ENCODE measurements at regions not wholly inside any gene's neighbourhood (a gene's known extent, or its start where the extent isn't known, plus 50 kb on each side); places are given as distances from the start of the nearest gene placed in this dataset.

DNA sequence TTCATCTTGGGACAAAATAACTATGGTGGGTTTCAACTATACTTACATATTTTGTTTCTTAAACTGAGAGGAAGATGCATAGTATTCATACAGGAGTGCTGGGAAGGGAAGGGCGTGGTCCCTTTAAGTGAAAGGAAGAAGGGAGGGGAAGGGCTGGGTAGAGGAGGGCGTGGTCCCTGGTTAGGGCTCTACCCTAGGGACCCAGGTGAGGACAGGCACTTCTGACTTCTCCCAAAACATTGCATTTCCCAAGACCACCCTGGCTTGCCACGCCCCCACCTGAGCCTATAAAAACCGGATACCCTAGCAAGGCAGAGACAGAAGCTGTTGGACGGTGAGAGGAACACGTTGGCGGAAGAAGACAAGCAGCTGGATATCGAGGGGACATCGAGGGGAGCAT is 157.6 kb upstream of the PLXNA4 start:
- H3K4me1 ChIP-seq (ENCODE audit: control insufficient read depth, insufficient read depth, low read length), result no peaks in the 10 kb centered on the region
- H3K27ac ChIP-seq (ENCODE audit: low read depth, low read length), result no peak overlapping the region
- H3K9ac ChIP-seq (ENCODE audit: low read length), result no peak overlapping the region
- H3K9me3 ChIP-seq (ENCODE audit: control insufficient read depth, insufficient read depth, low read depth, low read length), result no peaks in the 10 kb centered on the region
- no peak overlapping the region for H3K4me3 ChIP-seq (ENCODE audit: low read depth, low read length)
- H3K36me3 ChIP-seq (ENCODE audit: control insufficient read depth, insufficient read depth, low read length), result no peaks in the 10 kb centered on the region
- H3K27me3 ChIP-seq (ENCODE audit: control insufficient read depth, insufficient read depth, low read length), result peaks cover under 1% of the 10 kb centered on the region; the same call in 1 of the 2 replicates

DNA sequence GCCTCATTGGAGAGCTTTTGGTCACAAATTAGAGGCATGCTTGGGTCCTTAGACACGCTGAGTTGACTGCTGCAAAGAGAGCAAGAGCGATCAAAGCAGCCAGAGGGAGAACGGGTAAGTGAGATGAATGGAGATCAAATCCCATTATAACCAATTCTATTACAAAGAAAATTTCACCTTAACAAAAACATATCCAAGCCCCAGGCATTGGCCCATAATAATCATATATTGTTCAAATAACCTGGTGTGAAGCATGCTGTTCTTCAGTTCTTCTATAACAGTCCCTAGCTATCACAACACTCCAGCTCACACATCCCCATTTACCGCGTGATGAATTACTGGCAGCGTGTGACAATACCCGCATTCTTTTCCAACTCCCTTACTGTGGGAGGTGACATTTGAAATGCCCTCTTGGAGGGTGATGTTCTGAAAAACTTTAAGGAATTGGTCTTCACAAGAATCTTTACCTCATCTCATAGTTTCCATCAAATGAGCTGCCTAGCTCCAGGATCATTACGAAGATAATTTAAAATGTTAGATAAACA is 156.1 kb upstream of the PLXNA4 start:
- Histone ChIP-seq H3K9me3 (ENCODE audit: control insufficient read depth, insufficient read depth, low read depth, low read length) (no peaks in the 10 kb centered on the region), H3K4me1 (ENCODE audit: control insufficient read depth, insufficient read depth, low read length) (no peaks in the 10 kb centered on the region), H3K27me3 (ENCODE audit: control insufficient read depth, insufficient read depth, low read length) (no peaks in the 10 kb centered on the region; the same call in 1 of the 2 replicates), H3K4me3 (ENCODE audit: low read depth, low read length) (no peak overlapping the region), H3K36me3 (ENCODE audit: control insufficient read depth, insufficient read depth, low read length) (no peaks in the 10 kb centered on the region), H3K27ac (ENCODE audit: low read depth, low read length) (no peak overlapping the region), H3K9ac (ENCODE audit: low read length) (no peak overlapping the region)

DNA sequence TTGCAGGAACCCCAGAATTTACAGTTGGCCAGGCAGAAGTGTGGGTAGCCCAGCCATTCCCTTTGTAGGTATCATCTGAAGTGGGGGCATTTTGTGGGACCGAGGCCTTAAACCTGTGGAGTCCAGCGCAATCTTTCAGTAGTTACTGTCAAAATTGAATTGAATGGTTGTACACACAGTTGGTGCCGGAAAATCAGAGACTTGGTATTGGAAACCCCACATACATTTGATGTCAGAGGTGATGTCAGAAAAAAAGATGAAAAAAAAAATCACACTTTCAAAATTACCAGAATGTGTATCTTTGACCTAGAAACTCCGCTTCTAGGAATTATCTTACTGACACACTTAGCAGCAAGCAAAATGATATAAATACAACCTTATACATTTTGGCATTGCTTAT is 153.8 kb upstream of the PLXNA4 start:
- no peaks in the 10 kb centered on the region for H3K36me3 ChIP-seq (ENCODE audit: control insufficient read depth, insufficient read depth, low read length)
- H3K4me1 ChIP-seq (ENCODE audit: control insufficient read depth, insufficient read depth, low read length), result no peaks in the 10 kb centered on the region
- no peaks in the 10 kb centered on the region; the same call in 1 of the 2 replicates for H3K27me3 ChIP-seq (ENCODE audit: control insufficient read depth, insufficient read depth, low read length)
- H3K27ac ChIP-seq (ENCODE audit: low read depth, low read length), result no peak overlapping the region
- H3K4me3 ChIP-seq (ENCODE audit: low read depth, low read length), result no peak overlapping the region
- no peak overlapping the region for H3K9ac ChIP-seq (ENCODE audit: low read length)
- no peaks in the 10 kb centered on the region for H3K9me3 ChIP-seq (ENCODE audit: control insufficient read depth, insufficient read depth, low read depth, low read length)

DNA sequence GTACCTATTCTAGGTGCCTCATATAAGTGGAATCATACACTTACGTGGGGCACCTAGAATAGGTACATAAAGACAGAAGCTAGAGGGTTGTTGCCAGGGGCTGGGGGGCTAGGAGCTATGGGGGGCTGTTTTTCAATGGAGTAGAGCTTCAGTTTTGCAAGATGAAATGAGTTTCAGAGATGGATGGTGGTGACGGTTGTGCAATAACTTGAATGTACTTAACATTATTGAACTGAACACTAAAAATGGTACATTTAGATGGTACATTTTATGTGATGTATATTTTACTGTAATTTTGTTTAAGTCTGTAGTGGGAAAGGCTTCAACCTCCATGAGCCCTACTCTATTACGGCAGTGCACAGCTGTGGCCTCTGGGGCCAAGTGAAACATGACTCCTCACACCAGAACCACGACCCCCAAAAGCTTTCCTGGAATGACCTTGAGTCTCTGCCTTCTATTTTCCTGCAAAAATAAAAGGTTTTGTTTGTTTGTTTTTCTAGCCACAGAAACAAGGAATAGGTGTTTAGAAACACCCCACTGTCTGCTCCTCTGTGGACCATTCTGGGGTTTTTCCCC is 147.3 kb upstream of the PLXNA4 start:
- Histone ChIP-seq H3K36me3 (ENCODE audit: control insufficient read depth, insufficient read depth, low read length) (no peaks in the 10 kb centered on the region), H3K4me3 (ENCODE audit: low read depth, low read length) (no peak overlapping the region), H3K9me3 (ENCODE audit: control insufficient read depth, insufficient read depth, low read depth, low read length) (no peaks in the 10 kb centered on the region), H3K9ac (ENCODE audit: low read length) (no peak overlapping the region), H3K27ac (ENCODE audit: low read depth, low read length) (no peak overlapping the region), H3K4me1 (ENCODE audit: control insufficient read depth, insufficient read depth, low read length) (no peaks in the 10 kb centered on the region), H3K27me3 (ENCODE audit: control insufficient read depth, insufficient read depth, low read length) (no peaks in the 10 kb centered on the region)

DNA sequence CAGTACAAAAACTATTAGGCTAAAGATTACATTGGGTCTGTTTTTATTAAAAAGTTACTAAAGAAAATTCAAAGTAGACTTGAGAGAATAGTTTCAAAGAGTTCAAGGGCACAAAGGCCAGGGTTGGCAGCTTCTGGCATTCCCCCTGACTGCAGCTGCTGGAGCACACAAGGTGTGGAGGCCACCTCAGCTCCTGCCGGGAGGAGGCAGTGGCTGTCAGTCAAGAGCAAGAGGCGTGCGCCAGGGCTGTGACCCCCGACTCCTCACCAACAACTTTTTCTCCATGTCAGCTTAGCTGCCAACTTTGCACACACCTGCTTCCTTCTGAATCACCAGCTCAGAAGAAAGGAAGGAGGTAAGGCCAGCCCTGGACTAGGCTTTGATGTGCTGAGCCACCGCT is 144.6 kb upstream of the PLXNA4 start:
- H3K27me3 ChIP-seq (ENCODE audit: control insufficient read depth, insufficient read depth, low read length), result no peaks in the 10 kb centered on the region
- H3K4me1 ChIP-seq (ENCODE audit: control insufficient read depth, insufficient read depth, low read length), result no peaks in the 10 kb centered on the region
- H3K9ac ChIP-seq (ENCODE audit: low read length), result no peak overlapping the region
- H3K36me3 ChIP-seq (ENCODE audit: control insufficient read depth, insufficient read depth, low read length), result no peaks in the 10 kb centered on the region
- no peaks in the 10 kb centered on the region for H3K9me3 ChIP-seq (ENCODE audit: control insufficient read depth, insufficient read depth, low read depth, low read length)
- H3K27ac ChIP-seq (ENCODE audit: low read depth, low read length), result no peak overlapping the region
- H3K4me3 ChIP-seq (ENCODE audit: low read depth, low read length), result no peak overlapping the region

DNA sequence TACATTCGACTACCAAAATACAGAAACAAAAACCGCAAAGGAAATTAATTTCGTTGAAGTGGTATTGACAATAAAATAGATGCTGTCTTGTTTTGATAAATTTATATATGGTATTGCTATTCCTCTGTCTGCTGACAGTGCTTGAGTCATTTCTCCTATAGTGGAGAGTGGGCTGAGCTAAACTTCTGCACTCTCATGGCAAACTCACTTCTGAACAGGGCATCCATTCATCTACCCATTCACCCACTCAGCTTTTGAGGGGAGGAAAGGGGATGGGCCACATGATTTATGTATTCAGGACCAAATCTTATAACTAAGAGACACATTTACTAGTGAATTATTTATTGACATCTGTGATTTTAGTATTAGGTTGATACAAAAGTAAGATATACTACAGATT is 137.6 kb upstream of the PLXNA4 start:
- no peak overlapping the region for H3K4me3 ChIP-seq (ENCODE audit: low read depth, low read length)
- H3K4me1 ChIP-seq (ENCODE audit: control insufficient read depth, insufficient read depth, low read length), result no peaks in the 10 kb centered on the region
- no peak overlapping the region for H3K9ac ChIP-seq (ENCODE audit: low read length)
- no peaks in the 10 kb centered on the region for H3K9me3 ChIP-seq (ENCODE audit: control insufficient read depth, insufficient read depth, low read depth, low read length)
- no peaks in the 10 kb centered on the region for H3K27me3 ChIP-seq (ENCODE audit: control insufficient read depth, insufficient read depth, low read length)
- no peak overlapping the region for H3K27ac ChIP-seq (ENCODE audit: low read depth, low read length)
- no peaks in the 10 kb centered on the region for H3K36me3 ChIP-seq (ENCODE audit: control insufficient read depth, insufficient read depth, low read length)

DNA sequence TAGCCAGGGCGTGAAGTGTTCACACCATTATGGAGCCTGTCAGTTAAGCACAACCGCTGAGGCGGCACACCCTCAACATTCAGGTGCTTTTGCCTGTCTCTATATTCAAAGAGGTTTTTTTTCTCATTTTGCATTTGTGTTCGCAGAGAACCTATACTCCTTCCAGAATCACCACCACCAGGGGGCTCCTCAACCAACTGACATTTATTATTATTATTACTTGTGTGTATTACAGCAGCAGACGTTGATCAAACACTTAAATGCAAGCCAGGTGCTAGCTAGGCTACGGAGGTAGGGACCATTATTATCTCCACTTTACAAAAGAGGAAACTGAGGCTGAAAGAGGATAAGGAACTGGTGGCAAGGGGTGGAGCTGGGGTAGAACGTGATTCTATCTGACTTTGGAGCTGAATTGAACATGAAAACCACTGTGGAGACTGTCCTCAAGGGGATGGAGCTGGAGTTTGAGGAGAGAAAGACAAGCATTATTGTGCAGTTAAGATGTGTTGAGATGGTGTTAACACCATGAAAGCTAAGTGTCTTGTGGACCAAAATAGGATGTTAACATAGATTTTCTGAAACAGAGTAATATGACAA is 133.8 kb upstream of the PLXNA4 start:
- Histone ChIP-seq H3K27me3 (ENCODE audit: control insufficient read depth, insufficient read depth, low read length) (no peaks in the 10 kb centered on the region), H3K9ac (ENCODE audit: low read length) (no peak overlapping the region), H3K4me3 (ENCODE audit: low read depth, low read length) (no peak overlapping the region), H3K36me3 (ENCODE audit: control insufficient read depth, insufficient read depth, low read length) (no peaks in the 10 kb centered on the region), H3K9me3 (ENCODE audit: control insufficient read depth, insufficient read depth, low read depth, low read length) (no peaks in the 10 kb centered on the region), H3K27ac (ENCODE audit: low read depth, low read length) (no peak overlapping the region), H3K4me1 (ENCODE audit: control insufficient read depth, insufficient read depth, low read length) (no peaks in the 10 kb centered on the region)

DNA sequence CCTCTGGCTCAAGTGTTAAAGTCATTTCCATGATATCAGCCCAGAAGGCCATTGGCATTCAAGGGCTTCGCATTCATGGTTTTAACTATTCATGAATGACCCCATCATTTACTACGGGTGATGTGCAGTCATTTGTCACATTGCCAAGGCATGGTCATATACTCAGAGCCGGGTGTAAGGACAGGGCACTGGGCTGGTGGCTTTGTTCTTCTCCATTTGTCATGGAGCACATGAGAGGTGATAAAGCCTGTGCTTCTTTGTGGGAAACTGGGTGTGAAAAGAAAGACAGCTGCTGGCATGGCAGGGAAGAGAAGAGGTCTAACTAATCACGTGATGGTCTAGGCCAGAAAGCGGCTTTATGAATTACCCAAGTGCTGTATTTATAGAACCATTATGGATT is 132.2 kb upstream of the PLXNA4 start:
- Histone ChIP-seq H3K4me1 (ENCODE audit: control insufficient read depth, insufficient read depth, low read length) (no peaks in the 10 kb centered on the region), H3K36me3 (ENCODE audit: control insufficient read depth, insufficient read depth, low read length) (no peaks in the 10 kb centered on the region), H3K9me3 (ENCODE audit: control insufficient read depth, insufficient read depth, low read depth, low read length) (no peaks in the 10 kb centered on the region), H3K9ac (ENCODE audit: low read length) (no peak overlapping the region), H3K4me3 (ENCODE audit: low read depth, low read length) (no peak overlapping the region), H3K27ac (ENCODE audit: low read depth, low read length) (no peak overlapping the region), H3K27me3 (ENCODE audit: control insufficient read depth, insufficient read depth, low read length) (no peaks in the 10 kb centered on the region)

DNA sequence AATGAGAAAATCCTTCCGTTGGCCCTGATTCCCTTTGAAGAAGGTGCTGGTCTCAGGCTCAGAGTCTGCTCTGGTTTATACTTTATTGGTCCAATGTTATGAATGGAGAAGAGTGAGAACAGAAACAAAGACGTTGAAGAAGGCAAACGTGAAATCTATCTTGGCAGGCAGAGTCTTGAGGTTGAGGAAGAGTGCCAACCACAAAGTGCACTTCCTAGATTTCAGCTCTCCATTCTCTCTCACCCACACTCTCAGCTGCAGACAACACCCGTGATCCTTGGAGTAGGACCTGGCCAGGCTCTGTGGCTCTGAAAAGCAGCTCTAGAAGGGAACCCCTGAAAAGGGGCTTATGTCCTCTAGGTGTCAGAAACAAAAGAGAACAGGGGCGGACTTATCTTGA is 128.9 kb upstream of the PLXNA4 start:
- no peaks in the 10 kb centered on the region for H3K9me3 ChIP-seq (ENCODE audit: control insufficient read depth, insufficient read depth, low read depth, low read length)
- H3K27ac ChIP-seq (ENCODE audit: low read depth, low read length), result no peak overlapping the region
- H3K4me1 ChIP-seq (ENCODE audit: control insufficient read depth, insufficient read depth, low read length), result no peaks in the 10 kb centered on the region
- H3K4me3 ChIP-seq (ENCODE audit: low read depth, low read length), result no peak overlapping the region
- no peaks in the 10 kb centered on the region for H3K27me3 ChIP-seq (ENCODE audit: control insufficient read depth, insufficient read depth, low read length)
- no peak overlapping the region for H3K9ac ChIP-seq (ENCODE audit: low read length)
- no peaks in the 10 kb centered on the region for H3K36me3 ChIP-seq (ENCODE audit: control insufficient read depth, insufficient read depth, low read length)

DNA sequence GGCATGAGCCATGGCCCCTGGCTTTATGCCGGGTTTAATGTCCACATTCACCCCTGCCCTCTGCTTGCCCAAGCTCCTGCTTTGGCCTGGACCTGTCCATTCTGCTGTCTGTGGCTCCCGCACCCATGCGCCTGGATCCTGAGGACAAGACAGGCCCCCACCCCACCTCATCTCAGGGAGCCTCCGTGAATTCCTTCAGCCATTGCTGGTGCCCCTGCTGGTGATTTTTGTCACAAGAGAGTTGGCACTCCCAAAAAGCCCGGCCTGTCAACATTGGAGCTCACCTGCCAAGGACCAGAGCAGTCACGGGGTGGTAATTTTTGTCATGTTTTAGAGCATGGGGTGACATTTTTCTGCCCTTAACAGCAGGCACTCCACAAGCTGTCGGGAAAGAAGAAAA is 127.5 kb upstream of the PLXNA4 start:
- no peaks in the 10 kb centered on the region for H3K27me3 ChIP-seq (ENCODE audit: control insufficient read depth, insufficient read depth, low read length)

DNA sequence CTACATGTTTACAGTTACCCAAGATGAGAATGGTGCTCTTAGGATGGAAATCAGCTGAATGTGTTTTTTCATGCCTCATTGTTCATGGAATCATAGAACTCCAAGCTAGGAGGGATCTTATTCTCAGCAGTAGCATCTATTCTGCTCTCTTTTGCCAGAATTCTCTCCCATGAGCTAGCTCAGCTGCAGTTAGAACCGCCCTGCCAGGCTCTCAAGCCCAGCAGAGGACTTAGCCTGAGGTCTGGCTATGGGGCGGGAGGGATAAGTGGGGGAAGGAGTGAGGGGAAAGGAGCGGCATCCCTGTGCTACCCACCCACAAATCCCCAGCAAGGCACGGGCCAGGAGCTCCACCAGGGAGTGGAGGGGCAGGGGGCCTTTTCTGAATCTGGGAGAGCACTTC is 120.7 kb upstream of the PLXNA4 start:
- H3K27ac ChIP-seq (ENCODE audit: low read depth, low read length), result no peak overlapping the region
- H3K4me1 ChIP-seq (ENCODE audit: control insufficient read depth, insufficient read depth, low read length), result no peaks in the 10 kb centered on the region
- no peaks in the 10 kb centered on the region for H3K9me3 ChIP-seq (ENCODE audit: control insufficient read depth, insufficient read depth, low read depth, low read length)
- no peaks in the 10 kb centered on the region for H3K27me3 ChIP-seq (ENCODE audit: control insufficient read depth, insufficient read depth, low read length)
- no peak overlapping the region for H3K4me3 ChIP-seq (ENCODE audit: low read depth, low read length)
- H3K36me3 ChIP-seq (ENCODE audit: control insufficient read depth, insufficient read depth, low read length), result no peaks in the 10 kb centered on the region
- H3K9ac ChIP-seq (ENCODE audit: low read length), result no peak overlapping the region

More for the DNA sequence above, 127.5 kb upstream of the PLXNA4 start:
- no peak overlapping the region for H3K27ac ChIP-seq (ENCODE audit: low read depth, low read length)
- H3K4me3 ChIP-seq (ENCODE audit: low read depth, low read length), result no peak overlapping the region
- no peaks in the 10 kb centered on the region for H3K4me1 ChIP-seq (ENCODE audit: control insufficient read depth, insufficient read depth, low read length)
- no peaks in the 10 kb centered on the region for H3K9me3 ChIP-seq (ENCODE audit: control insufficient read depth, insufficient read depth, low read depth, low read length)
- H3K36me3 ChIP-seq (ENCODE audit: control insufficient read depth, insufficient read depth, low read length), result no peaks in the 10 kb centered on the region
- no peak overlapping the region for H3K9ac ChIP-seq (ENCODE audit: low read length)
